SK-N-MC (cell line): ENCODE measurements at regions not wholly inside any gene's neighbourhood (a gene's known extent, or its start where the extent isn't known, plus 50 kb on each side); places are given as distances from the start of the nearest gene placed in this dataset.

Source experiments
- EZH2 ChIP-seq: fragments of 200-600 bp; sonication (generic); IDR thresholded peaks from one replicate; pipeline ENCODE4 v1.6.1; 2017; ENCODE audit warnings: antibody characterized with exemption
- FOXP2 ChIP-seq: optimal IDR thresholded peaks from 2 replicates; pipeline ENCODE3; 2011; ENCODE audit warnings: mild to moderate bottlenecking, moderate library complexity; ENCODE audit not compliant: insufficient read depth; ENCODE audit errors: extremely low read length, control extremely low read depth
- POLR2AphosphoS5 ChIP-seq: IDR thresholded peaks from 2 replicates; pipeline ENCODE4 v1.6.1; 2012; ENCODE audit warnings: mild to moderate bottlenecking, low read depth, low read length, borderline replicate concordance

- TF ChIP-seq POLR2AphosphoS5, result no peak
- no peak for TF ChIP-seq EZH2
- no peak for TF ChIP-seq FOXP2
Measured at GRCh38 chr4:52431410-52431809, 227.7 kb downstream of the USP46 start.
